NCI-H524 (cell line): ENCODE measurements at regions not wholly inside any gene's neighbourhood (a gene's known extent, or its start where the extent isn't known, plus 50 kb on each side); places are given as distances from the start of the nearest gene placed in this dataset.
A peak's percentile ranks its signal among the peaks of the same experiment; 100 is the strongest.
"Not testable (repeated sequence)": the region's sequence is repeated elsewhere in the genome, so short reads cannot be mapped to it uniquely, and the experiment has no call there.

ENCODE experiments used
- DNase-seq, 2 experiments: peaks; one replicate each; lab custom pipeline; 2025; lab: John Stamatoyannopoulos, UW

GRCh38 chr22:25456300-25457043 lies 108.0 kb upstream of the GRK3 start:
- DNase-seq = not testable (repeated sequence)

GRCh38 chr22:25458631-25459030 lies 105.8 kb upstream of the GRK3 start:
- not testable (repeated sequence) for DNase-seq

- not testable (repeated sequence) for DNase-seq
Observed at GRCh38 chr22:25460682-25461081, 103.8 kb upstream of the GRK3 start.

DNA sequence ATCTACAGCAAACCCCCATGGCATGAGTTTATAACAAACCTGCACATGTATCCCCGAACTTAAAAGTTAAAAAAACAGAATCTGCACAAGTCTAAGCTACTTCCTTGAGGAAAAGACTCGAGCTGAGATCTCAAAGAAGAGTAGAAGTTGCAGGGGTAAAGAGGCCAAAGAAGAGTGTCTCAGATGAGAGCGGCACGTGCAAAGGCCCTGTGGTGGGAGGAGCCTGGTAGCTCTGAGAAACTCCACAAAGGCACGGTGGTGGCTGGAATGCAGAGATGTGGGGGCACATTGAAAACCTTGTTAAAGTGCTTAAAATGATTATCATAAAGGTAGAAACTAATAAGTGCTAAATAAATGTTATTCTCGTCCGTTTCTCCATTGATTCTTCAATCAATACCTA lies 103.2 kb upstream of the GRK3 start:
- DNase-seq = no peak

DNA sequence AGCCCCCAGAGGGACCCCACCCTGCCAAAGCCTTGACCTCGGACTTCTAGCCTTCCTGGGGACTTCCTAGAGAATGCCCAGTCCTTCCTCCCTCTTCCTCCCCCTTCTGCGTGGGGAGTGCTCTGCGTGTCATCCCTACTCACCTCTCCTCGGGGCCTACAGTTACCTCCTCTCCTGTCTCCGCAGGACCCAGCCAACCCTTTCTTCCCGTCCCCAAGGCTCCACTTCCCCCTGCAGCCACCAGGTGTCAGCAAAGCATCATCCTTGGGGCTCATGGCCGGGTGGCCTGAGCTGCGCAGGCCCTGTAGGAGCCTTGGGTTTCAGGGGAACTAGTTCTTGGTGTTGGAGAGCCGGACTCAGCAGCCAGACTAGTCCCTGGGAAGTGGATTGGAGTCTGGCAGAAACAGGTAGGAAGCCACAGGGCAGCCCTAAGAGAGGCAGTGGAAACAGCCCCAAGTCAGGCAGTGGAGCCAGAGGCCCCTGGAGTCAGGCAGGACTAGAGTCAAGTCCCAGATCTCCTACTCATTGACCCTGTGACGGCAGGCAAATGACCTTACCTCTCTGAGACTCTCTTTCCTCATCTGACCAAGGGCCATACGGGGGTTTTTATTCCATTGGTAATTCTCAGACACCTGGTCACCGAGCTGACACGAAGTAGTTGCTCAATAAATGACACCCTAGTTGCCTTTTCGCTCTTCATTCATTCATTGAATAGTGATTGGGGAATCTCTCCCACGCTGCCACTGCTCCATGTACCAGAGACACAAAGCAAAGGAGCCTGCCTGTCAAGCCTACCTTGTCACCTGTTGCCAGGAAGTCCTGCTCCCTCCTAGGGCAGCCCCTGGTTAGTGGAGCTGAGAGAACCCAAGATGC lies 101.8 kb upstream of the GRK3 start:
- peak; percentile 68 to 80 for DNase-seq

GRCh38 chr22:25463347-25463628 lies 101.2 kb upstream of the GRK3 start:
- DNase-seq = not testable (repeated sequence)

- not testable (repeated sequence) for DNase-seq
Observed at GRCh38 chr22:25464326-25464725, 100.1 kb upstream of the GRK3 start.

- DNase-seq = no peak
Observed at GRCh38 chr22:25465949-25466348, 98.5 kb upstream of the GRK3 start.

- DNase-seq = no peak
Observed at GRCh38 chr22:25472382-25472781, 92.1 kb upstream of the GRK3 start.

- DNase-seq = no peak
Observed at GRCh38 chr22:25475257-25476022, 89.0 kb upstream of the GRK3 start.

DNA sequence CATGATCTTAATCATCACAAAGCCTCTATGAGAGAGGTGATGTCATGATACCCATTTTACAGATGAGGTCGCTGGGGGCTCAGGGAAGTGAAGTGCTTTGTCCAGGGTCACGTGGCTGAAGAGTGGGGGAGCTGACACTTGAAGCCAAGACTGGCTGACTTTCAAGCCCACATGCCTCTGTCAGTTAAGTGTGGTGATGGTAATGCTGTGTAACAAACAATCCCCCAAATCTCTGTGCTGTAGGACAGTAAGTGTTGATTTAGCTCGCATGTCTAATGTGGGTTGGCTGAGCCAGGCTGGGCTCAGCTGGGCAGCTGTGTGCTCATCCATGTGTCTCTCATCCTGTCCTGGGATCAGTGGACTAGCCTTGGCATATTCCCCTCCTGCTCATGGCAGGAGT lies 87.1 kb upstream of the GRK3 start:
- DNase-seq = no peak

- no peak for DNase-seq
Observed at GRCh38 chr22:25478111-25478510, 86.4 kb upstream of the GRK3 start.

DNA sequence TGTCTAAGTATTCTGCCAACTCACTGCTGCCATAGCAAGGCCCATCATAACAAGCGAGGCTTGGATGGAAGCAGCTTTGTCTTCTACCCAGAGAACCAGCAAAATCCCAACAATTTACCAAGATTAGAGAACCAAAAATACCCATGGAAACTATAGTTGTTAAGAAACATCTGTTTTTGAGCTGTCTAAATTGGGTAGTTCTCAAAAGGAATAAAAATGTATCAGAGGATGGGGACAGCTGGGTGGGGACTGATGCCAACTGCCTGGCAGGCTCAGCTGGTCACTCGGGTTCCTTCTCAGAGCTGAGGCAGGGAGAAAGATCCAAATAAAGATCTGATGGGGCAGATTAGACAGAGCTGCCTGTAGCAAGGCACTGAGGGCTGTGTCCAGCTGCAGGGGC lies 85.9 kb upstream of the GRK3 start:
- no peak for DNase-seq

- DNase-seq = not testable (repeated sequence)
Observed at GRCh38 chr22:25480868-25481267, 83.6 kb upstream of the GRK3 start.

GRCh38 chr22:25482091-25482760 lies 82.2 kb upstream of the GRK3 start:
- peak; percentile 19 to 47 for DNase-seq

DNA sequence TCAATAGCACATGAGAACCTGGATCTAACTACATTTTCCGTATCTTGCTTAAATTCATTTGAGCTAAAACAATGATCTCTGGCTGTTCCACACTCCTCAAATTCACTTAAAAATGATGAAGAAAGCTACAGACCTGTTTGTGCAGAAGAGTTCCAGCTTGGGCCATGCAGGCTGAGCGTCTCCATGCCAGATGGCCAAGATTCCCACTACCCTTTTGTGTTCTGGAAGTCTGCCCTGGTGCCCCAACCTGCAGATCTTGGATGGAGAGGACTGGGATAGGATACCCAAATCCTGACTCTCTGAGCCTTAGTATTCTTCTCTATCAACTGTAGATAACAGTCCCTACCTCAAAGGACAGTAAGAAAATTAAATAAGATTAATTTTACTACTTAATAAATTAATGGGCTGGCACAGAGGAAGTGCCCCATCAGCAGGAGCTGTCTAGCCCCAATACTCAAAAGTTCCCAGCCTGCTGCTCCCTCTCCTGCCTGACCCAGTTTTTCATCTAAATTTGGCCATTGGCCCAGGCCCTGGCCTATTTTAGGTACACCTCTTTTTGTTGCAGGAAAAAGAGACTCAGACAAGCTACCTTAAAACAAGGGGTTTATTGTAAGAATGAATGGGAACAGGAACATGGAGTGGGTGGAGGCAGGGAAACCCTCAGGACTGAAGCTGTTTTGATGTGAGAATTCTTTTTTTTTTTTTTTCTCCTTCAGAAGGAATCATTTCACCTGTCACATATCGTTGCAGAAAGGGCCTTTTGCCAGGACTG lies 81.4 kb upstream of the GRK3 start:
- no peak for DNase-seq

DNA sequence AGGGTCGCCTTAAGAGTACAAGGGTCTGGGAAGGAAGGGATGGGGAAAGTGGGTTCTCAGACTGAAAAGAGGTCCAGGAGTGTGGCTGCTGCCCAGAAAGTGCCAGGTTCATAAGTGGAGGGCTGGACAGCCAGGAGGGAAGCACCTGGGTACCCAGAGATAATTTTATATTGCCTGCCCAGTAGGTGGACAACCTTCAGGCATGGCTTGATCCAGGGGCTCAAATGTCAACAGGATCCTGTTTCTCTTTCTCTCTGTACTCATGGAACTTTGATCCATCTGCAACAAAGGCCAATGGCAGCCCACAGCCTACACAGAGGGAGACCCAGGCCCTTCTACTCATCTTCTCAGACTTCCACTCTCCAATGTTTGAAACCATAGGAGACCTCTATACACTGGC lies 80.5 kb upstream of the GRK3 start:
- no peak for DNase-seq

DNA sequence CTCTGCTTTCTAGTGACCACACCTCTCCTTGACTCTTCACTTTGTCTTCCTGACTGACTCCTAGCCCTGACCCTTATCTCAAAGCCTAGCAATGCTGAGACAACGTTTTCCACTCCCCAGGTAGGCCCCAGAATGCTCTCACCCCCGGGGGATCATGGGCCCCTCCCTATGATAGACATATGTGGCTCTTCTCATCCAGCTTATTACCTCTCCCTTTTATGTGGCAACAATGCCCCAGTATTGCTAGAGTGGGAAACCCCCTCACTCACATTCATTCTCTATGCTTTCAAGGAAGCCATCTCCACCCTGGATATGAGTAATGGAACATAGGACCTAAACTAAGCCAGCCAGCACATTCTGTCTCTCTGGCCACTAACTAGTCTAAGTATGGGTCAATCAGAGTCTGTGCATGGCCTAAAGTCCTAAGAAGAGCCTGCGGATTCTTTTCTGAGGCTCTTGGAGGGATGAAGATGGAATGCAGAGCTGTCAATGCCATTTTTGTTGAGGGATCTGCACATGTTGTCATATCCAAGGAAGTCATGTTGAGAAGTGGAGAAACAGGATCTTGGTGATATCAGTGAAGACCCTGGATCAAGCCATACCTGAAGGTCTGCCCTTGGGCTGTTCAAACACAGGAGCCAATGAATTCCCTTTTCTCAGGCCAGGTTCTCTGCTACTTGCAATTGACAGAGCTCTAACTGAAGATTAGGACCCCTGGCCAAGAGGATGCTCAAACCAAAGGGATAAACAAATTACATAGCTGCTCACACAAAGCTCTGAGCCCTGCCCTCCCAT lies 79.8 kb upstream of the GRK3 start:
- no peak for DNase-seq

GRCh38 chr22:25485626-25486545 lies 78.6 kb upstream of the GRK3 start:
- DNase-seq = peak in 1 of 2 experiments; percentile 16
